ENCODE measurements at regions not wholly inside any gene's neighbourhood (a gene's known extent, or its start where the extent isn't known, plus 50 kb on each side); places are given as distances from the start of the nearest gene placed in this dataset.

GRCh38 chr3:54071601-54072000 is 50.8 kb upstream of the CACNA2D3 start:
- no peak overlapping the region for H3K4me3 ChIP-seq (ENCODE audit: low read depth, low read length)
- DNase-seq (ENCODE audit: low read depth) = no peak
- TF ChIP-seq CTCF (IDR thresholded peaks at IDR 0.05; ENCODE audit: insufficient read depth, low read depth, low read length) = no peak

- TF ChIP-seq CTCF (IDR thresholded peaks at IDR 0.05; ENCODE audit: insufficient read depth, low read depth, low read length) = no peak
Measured at GRCh38 chr3:54069961-54070360, 52.4 kb upstream of the CACNA2D3 start.

GRCh38 chr3:54067055-54067698 is 55.2 kb upstream of the CACNA2D3 start:
- DNase-seq (ENCODE audit: low read depth) = no peak
- H3K4me3 ChIP-seq (ENCODE audit: low read depth, low read length) = no peak overlapping the region
- no peak for TF ChIP-seq CTCF (IDR thresholded peaks at IDR 0.05; ENCODE audit: insufficient read depth, low read depth, low read length)

More at GRCh38 chr3:54069961-54070360, 52.4 kb upstream of the CACNA2D3 start:
- no peak for DNase-seq (ENCODE audit: low read depth)
- no peak overlapping the region for H3K4me3 ChIP-seq (ENCODE audit: low read depth, low read length)

- H3K4me3 ChIP-seq (ENCODE audit: low read depth, low read length) = no peak overlapping the region
- TF ChIP-seq CTCF (IDR thresholded peaks at IDR 0.05; ENCODE audit: insufficient read depth, low read depth, low read length) = no peak
- no peak for DNase-seq (ENCODE audit: low read depth)
Measured at GRCh38 chr3:54066253-54066652, 56.1 kb upstream of the CACNA2D3 start.

GRCh38 chr3:54065586-54065985 is 56.8 kb upstream of the CACNA2D3 start:
- TF ChIP-seq CTCF (IDR thresholded peaks at IDR 0.05; ENCODE audit: insufficient read depth, low read depth, low read length) = no peak

GRCh38 chr3:54065140-54065539 is 57.2 kb upstream of the CACNA2D3 start:
- no peak overlapping the region for H3K4me3 ChIP-seq (ENCODE audit: low read depth, low read length)
- TF ChIP-seq CTCF (IDR thresholded peaks at IDR 0.05; ENCODE audit: insufficient read depth, low read depth, low read length) = no peak
- DNase-seq (ENCODE audit: low read depth) = no peak

More at GRCh38 chr3:54065586-54065985, 56.8 kb upstream of the CACNA2D3 start:
- DNase-seq (ENCODE audit: low read depth) = no peak
- H3K4me3 ChIP-seq (ENCODE audit: low read depth, low read length) = no peak overlapping the region

GRCh38 chr3:54064486-54064885 is 57.9 kb upstream of the CACNA2D3 start:
- no peak for TF ChIP-seq CTCF (IDR thresholded peaks at IDR 0.05; ENCODE audit: insufficient read depth, low read depth, low read length)
- DNase-seq (ENCODE audit: low read depth) = no peak
- H3K4me3 ChIP-seq (ENCODE audit: low read depth, low read length) = no peak overlapping the region

Measured in fibroblast of villous mesenchyme (primary cell).